Right ventricle myocardium superior (tissue), 1 donor: ENCODE measurements at regions not wholly inside any gene's neighbourhood (a gene's known extent, or its start where the extent isn't known, plus 50 kb on each side); places are given as distances from the start of the nearest gene placed in this dataset.
A peak's percentile ranks its signal among the peaks of the same experiment; 100 is the strongest.
"Not testable (repeated sequence)": the region's sequence is repeated elsewhere in the genome, so short reads cannot be mapped to it uniquely, and the experiment has no call there.

ENCODE experiments used
- ATAC-seq: fragments of 200-7000 bp; cut with Tn5 transposase; one replicate; pipeline ENCODE4 v1.9.1; 2020; ENCODE audit warnings: mild to moderate bottlenecking; ENCODE audit not compliant: poor library complexity
- DNase-seq: peaks from one replicate; pipeline ENCODE4 v3.0.0-alpha.2; 2020
- intact Hi-C: fragments of 100-400 bp; cut with DNase I; formaldehyde crosslinking; loops from one replicate; pipeline ENCODE4 v1.11.2; 2022
- donor health status: DM: no; HTN: yes; CAD: no; lungs with severe emphysema.

DNA sequence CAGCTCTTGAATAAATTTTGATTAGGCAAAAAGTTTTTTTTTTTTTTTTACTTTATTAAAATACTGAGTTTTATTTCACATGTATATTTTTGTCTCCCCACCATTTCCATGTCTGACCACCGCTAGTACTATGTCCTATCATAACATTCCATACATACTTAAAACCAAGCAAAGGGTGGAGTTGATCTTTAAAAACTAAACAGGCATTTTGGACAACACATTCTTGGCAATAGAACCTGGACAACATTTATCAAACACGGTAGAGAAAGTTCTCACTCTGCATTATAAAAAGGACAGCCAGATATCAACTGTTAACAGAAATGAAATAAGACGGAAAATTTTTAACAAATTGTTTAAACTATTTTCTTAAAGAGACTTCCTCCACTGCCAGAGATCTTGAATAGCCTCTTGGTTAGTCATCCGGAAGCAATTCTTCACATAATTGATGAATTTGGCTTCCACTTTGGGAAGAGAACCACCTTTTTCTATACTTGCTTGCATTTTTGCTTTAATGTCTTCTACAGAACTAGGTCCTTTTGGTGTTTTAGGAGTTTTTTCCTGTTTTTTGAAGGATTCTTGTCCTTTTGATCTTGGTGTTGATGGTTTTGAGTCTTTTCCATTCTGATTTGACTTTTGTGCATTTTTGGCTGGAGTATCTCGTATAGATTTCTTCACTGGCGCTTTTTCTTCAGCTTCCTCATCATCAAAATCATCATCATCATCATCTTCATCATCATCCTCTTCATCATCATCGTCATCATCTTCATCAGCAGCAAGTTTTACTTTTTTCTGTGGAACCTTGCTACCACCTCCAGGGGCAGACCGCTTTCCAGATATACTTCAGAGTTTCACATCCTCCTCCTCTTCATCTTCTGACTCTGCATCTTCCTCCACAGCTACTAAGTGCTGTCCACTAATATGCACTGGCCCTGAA is 58.7 kb downstream of the POU5F2 start:
- DNase-seq, ATAC-seq, intact Hi-C loops: not testable (repeated sequence)

- ATAC-seq (no peak), DNase-seq (no peak)
- intact Hi-C loops = no loop called here
Measured at GRCh38 chr5:93681432-93681831, 60.0 kb downstream of the POU5F2 start.

- DNase-seq (peak; percentile 66), ATAC-seq (peak; percentile 81)
- intact Hi-C loops = no loop called here
Measured at GRCh38 chr5:93677359-93677891, 64.0 kb downstream of the POU5F2 start.

- peak; percentile 37 for ATAC-seq
- DNase-seq = no peak
- intact Hi-C loops = no loop called here
Measured at GRCh38 chr5:93676704-93677103, 64.7 kb downstream of the POU5F2 start.

- intact Hi-C loops = no loop called here
- no peak for ATAC-seq
- no peak for DNase-seq
Measured at GRCh38 chr5:93675460-93676450, 65.6 kb downstream of the POU5F2 start.

- intact Hi-C loops = no loop called here
- no peak for DNase-seq
- peak; percentile 27 for ATAC-seq
Measured at GRCh38 chr5:93674866-93675459, 66.4 kb downstream of the POU5F2 start.

GRCh38 chr5:93674138-93674537 is 67.3 kb downstream of the POU5F2 start:
- peak; percentile 69 for ATAC-seq
- DNase-seq = no peak
- intact Hi-C loops = no loop called here

DNA sequence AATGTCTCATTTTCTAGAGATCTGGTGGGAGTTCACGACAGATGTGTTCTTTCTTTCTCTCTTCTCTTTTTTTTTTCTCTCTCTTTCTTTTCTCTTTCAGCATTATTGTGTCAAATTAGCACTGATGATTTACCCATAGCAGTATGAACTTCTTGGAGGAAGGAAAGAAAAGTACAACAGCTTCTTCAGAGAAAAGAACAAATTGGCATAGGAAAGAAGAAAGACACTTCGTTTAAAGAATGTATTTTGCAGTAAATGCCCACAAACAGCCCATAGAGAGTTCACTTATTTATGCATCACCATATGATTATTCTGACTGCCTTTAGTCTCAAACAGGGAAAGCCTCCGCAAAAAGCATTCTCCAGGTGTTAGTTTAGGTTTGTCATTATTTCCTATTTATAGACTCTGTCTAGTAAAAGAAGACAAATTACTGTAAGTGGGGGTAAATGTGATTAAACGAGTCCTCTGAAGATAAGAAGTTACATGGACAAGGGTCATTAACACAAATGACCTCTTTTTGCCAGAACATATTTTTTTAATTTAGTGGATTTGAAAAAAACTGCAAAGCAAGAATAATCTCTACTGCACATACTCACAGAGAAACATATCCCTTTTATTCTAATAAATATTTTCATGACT is 68.0 kb downstream of the POU5F2 start:
- intact Hi-C loops = no loop called here
- no peak for DNase-seq
- ATAC-seq = no peak

DNA sequence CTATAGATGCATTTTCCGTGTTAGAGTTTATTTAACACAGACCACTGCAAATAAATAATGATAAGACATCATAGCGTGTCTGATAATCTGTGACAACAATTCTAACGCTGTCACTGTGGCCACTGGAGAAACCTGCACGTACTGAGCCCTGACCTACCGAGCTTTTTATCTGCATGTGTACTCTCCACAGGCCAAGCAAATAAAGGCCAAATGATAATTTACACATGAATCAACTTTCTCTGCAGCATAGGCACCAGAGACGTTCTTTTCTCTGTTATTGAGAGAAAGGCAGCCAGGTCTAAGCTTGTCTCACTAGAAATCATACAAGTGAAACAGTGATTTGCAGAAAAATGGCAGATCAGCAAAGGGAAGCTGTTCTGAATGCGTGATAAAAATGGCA is 75.8 kb downstream of the POU5F2 start:
- intact Hi-C loops = no loop called here
- DNase-seq = no peak
- ATAC-seq = no peak

GRCh38 chr5:93660677-93661076 is 77.7 kb downstream of the NR2F1 start:
- intact Hi-C loops = no loop called here
- ATAC-seq (no peak), DNase-seq (no peak)

DNA sequence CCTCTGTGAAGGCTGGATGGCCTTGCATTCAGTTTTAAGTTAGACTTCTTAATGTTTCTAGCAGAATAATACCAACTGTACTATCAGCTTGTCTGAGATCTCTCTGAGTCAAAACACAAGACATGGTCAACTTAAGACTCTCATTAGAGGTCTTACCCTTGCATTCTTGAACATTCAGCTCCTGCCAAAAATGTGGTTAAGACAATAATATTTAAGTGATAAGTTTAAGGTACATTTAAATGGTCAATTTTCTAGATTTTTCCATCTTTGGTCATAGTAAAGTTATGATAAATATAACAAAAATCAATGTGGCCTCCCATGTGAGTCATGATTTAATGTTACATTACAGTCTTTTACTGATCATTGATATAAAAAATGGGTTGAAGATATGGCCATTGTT is 75.0 kb downstream of the NR2F1 start:
- no peak for ATAC-seq
- intact Hi-C loops = no loop called here
- DNase-seq = no peak

GRCh38 chr5:93654676-93655075 is 71.7 kb downstream of the NR2F1 start:
- intact Hi-C loops = no loop called here
- no peak for ATAC-seq
- no peak for DNase-seq

DNA sequence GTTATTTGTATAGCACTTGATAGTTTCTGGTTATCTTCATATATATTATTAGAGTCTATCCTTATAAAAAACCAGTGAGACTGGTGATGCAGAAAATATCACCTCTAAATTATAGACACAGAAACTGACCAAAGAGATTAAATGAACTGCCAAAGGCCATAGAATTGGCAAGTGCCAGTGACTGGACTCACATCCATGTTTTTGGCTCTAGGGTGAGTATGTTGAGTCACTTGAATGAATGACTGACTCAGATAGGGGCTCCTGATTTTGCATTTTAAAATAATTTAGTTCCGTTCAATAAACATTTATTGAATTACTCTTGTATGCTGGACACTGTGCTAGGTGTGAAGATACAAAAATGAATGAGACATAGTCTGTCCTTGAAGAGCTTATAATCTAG is 70.7 kb downstream of the NR2F1 start:
- ATAC-seq (no peak), DNase-seq (no peak)
- intact Hi-C loops = no loop called here

DNA sequence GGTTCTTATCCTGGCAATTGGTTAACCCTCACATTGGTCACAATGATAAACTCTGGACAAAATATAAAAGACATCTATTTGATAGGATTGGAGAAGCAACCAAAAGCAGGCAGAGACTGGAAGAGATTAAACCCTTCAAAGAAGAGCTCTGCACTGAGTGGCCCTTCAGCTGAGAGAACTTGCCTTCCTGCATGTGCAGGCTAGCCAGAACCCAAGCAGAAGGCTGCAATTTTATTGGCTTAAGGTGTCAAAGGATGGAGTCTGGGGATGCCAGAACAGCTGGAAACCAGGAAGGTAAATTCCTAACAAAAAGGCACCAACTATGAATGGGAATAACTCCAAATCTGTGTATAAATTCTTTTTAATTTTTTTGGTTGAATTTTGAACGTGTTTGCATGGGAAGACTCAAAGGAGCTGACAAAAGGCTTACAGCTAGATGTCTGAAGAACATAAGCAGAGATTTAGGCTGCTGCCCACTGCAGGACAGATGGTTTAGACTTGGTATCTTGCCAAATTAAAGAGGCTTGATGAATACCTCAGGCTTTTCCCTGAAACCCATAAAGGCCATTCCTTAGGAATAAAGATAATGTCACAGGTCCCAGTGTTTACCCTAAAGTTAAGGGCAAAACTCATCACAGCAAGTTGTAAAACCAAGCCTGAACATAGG is 66.3 kb downstream of the NR2F1 start:
- no peak for ATAC-seq
- intact Hi-C loops = no loop called here
- DNase-seq = no peak

DNA sequence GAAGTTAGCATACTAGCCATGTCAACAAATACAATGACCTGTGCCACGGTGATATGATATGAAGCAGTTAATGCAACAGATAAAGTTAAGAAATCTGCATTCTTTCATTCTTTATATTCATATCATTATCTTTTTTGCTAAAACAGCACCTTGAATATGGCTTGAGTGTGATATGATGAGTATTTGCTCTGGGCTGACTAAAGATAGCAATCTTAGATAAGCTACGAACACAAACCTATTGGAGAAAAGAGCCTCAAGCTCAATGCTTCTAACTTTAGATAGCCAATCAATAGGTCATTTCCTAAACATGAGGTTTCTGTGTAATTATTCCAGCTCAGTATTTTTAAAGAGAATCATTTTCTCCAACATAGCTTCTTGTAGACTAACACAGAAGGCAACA is 61.7 kb downstream of the NR2F1 start:
- ATAC-seq = no peak
- intact Hi-C loops = no loop called here
- DNase-seq = no peak
